DMS 273 (cell line): ENCODE measurements at regions not wholly inside any gene's neighbourhood (a gene's known extent, or its start where the extent isn't known, plus 50 kb on each side); places are given as distances from the start of the nearest gene placed in this dataset.

Experiments
- DNase-seq: peaks from one replicate; lab custom pipeline; 2025; ENCODE audit not compliant: unreplicated experiment; lab: John Stamatoyannopoulos, UW

GRCh38 chr2:183214680-183215079 lies 90.4 kb downstream of the NUP35 start:
- no peak for DNase-seq

- no peak for DNase-seq
Measured at GRCh38 chr2:183215917-183216316, 91.7 kb downstream of the NUP35 start.

DNA sequence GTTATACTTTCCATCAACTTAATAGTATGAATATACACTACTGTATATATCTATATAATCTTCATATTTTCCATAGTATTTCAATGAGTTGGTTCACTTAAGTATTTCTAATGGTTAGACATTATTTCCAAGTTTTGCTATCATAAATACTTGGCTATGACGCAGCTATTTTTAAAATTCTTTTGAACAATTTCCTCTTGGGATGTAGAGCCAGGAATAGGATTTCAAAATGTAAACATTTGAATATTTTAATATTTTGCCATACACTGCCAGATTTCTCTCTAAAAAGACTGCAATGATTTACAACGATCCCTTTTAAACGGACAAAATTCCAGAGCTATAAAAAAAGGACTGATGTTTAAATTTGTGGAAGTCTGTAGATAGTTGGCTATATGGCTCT lies 95.6 kb downstream of the NUP35 start:
- DNase-seq, result no peak

DNA sequence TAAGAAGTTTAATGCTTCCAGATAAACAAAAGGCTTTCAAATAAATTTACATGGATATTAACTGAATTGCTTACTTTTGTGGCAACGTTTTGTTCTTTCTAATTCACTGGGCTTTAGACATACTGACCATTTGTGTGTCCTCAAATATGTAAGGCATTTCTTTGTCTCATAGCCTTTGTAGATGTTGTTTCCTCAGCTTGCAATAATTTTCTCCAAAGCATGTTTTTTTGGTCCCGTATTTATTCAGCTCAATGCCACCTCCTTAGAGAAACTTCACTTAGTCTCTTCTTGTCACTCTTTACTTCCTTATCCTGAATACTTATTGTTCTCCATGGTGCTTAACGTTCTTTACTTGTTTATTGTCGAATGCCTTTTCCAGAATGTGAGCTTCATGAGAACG lies 98.5 kb downstream of the NUP35 start:
- DNase-seq, result no peak

DNA sequence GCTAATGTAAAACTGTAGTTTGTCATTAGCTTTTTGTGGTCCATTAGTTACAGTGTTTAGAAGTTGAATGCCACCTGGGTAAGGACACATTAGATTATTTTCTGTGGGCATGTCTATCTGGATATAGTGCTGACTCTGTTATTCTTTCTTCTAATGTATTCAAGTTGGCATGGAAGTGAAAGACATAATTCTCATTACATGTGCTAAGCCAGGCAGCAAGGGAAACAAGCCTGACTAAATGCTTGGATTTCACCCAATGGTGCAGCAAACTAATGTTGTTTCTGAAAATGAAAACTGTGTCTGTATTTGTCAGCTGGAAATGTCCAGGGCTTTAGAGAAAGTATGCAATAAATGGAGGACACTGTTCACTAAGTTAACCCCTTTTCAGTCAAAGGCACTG lies 100.7 kb downstream of the NUP35 start:
- peak; percentile 25 for DNase-seq

DNA sequence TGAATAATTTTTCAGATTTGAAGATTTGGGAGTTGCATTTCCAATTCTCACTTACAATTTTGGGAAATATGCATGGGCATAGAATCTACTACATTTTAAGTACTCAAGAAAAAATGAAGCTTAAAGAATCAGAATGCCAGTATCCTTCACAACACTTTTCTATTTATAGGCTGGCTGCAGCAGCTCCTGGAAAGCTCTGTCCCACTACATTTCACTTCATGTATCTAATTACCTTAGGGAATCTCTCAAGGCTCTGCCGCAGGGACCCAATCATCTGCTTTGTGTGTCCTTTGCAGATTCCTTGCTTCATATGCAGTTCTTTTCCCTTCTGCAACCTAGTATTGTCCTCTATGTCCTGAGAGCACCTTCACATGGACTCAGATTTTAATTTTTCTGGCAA lies 102.9 kb downstream of the NUP35 start:
- no peak for DNase-seq

DNA sequence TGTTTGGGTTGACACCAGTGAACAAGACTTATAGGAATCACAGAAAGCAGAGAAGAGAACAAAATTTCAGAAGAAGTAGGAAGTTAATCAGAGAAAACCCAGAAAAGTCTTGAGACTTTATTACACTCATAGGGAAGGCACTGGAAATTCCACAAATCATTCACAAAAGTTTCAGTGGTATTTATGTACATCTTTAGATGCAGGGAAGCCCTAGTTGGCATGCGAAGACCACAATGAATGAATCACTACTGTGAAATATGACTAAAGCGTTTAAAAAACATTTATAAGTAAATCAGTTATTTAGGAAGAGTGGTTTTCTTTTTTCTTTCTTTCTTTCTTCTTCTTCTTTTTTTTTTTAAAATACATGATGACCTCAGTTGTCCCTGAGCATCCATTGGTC lies 105.1 kb downstream of the NUP35 start:
- DNase-seq, result no peak

DNA sequence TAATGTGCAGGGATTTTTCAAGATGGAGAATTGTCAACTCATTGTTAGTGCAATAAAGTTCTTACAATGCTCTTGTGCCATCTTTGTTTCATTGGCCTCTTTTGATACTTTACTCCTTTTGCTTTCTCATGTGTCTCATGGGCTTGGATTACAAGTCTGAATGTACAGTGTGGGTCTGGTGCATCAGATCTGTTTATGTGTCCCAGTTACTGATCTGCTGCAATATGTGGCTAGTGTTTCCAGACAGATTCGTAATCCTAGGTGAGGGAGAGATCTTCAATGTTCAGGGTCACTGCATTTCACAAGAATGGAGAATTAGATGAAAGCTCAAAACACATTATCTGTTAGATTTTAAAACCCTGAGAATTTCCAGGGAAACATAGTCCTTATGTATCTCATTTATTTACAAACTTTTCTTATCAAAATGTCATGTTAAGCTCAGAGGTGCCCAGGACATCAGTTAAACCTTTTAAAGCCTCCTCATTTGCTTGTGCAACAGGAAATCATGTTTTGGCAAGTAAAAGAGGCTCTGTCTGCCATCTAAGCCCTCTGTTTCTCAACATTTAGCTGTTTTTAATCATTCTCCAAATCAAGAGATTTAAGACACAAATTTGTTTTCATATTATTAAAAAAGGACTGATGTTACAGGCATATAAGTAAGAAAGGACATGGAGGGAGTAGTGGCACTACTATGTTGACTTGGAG lies 108.1 kb downstream of the NUP35 start:
- DNase-seq, result no peak

DNA sequence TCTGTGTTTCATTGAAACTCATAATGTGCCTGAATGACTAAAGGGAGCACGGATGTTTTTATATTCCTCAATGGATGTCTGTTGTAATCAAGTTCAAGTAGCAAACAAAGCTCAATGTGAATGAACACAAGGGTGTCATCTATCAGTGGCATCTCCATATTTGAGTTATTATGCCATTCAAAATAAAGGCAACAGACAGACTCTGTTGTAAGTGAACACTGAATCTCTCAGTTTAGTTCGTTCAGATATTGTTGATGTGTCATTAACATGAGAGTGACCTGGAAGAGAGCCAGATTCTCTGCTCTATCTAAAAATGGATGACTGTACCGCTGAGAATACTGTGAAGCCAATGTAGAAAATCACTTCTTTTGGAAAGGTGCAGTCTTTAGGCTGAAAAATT lies 118.7 kb downstream of the NUP35 start:
- peak; percentile 39 for DNase-seq

DNA sequence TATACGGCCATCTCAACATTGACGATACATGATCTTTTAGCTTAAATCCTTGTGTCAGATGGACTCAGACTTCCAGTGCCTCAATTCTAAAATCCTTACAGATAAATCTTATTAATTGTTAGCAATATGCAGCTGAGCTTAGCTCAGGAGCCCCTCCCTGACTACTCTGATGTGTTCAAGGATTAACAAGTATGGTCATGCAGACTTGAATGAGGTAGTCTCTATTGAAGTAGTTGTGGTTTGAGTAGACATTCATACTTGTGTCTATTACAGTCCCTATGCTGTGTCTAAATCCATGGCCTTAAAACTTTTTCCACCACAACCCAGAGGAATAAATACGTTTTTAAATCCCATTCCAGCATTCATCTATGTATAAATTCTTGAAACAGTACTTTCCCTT lies 119.5 kb downstream of the NUP35 start:
- peak; percentile 11 for DNase-seq

GRCh38 chr2:183244300-183244844 lies 120.1 kb downstream of the NUP35 start:
- DNase-seq, result peak; percentile 83

DNA sequence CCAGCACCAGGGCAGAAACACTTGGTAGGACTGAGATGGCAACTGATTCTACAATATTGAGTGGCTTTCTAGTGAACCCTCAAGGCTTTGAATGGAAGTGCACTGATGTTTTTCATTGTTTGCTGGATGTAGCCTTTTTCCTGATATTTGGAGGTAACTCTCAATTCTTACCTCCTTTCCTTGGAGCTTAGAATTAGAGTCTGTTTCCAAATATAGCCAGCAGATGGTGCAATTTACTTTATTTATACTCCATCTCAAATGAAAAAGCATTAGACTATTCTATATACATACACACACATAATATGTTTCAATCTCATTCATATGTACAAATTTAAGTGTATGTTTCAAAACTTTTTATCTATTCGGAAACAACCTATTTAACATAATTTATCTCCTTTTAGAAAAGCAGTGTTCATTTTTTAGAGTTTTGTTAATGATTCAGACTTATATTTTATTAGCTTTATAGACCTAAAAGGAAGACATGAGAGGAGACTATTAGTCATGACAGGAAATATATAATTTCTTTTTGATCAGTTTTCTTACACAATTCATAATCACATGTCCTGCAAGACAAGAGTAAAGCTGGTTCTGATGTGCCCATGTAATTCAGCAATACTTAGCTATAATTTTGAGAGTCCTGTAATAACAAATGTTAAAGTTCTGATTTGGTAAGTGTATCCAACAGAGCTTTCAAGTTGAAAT lies 124.8 kb downstream of the NUP35 start:
- DNase-seq, result peak; percentile 71

GRCh38 chr2:183250061-183250460 lies 125.8 kb downstream of the NUP35 start:
- no peak for DNase-seq

DNA sequence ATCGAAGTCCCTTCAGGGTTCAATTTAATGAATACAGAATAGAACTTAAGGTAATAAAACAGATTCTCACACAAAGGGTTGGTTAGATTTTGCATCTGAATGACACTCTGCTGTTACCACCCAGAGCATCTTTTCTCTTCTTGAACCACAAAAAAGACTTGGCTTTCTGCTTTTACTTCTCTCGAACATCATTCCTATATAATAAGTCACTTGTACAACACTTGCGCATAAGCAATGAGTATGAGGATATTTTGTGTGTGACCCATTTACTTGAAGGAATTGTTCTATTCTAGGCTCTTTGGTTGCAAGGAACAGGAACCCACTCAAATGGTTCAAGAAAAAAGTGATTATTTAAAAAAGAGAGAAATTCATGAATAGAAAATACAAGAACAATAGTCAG lies 126.2 kb downstream of the NUP35 start:
- no peak for DNase-seq

- DNase-seq, result no peak
Measured at GRCh38 chr2:183253441-183254130, 129.3 kb downstream of the NUP35 start.

DNA sequence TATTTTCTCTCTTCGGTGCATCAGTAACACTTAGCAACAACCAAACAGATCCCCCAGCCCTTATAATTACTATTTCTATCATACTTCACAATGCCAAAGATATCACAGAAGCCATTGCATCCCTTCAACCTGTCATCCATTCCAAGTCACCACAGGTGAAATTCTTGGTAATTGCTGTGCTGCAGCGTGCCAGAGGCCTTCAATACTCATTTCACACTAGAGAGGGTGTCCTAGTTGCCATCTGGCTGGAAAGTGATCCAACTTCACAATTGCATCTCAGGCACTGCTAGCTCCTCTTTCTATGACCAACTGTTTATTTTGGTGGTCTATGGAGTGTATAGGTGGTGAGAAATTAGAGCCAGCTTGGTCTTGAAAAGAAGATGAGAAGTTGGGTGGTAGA lies 131.2 kb downstream of the NUP35 start:
- DNase-seq, result peak; percentile 17

DNA sequence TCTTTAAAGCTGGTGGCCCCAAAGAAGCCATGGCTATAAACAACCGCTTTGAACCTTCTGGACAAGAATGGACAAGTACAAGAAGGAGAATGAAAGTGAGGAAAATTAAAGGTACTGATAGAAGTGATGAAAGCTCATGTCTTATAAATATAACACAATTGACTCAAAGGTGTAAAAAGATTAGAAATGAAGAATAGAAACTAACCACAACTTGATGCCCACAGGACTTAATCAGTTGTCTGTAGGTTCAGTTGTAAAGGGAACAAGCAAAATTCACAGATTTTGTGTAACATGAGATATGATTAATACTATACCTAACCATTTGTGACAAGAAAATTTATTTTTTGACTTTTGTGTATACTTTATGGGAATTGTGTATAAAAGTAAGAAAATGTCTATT lies 135.7 kb downstream of the NUP35 start:
- DNase-seq, result no peak

- DNase-seq, result no peak
Measured at GRCh38 chr2:183260527-183260926, 136.3 kb downstream of the NUP35 start.

DNA sequence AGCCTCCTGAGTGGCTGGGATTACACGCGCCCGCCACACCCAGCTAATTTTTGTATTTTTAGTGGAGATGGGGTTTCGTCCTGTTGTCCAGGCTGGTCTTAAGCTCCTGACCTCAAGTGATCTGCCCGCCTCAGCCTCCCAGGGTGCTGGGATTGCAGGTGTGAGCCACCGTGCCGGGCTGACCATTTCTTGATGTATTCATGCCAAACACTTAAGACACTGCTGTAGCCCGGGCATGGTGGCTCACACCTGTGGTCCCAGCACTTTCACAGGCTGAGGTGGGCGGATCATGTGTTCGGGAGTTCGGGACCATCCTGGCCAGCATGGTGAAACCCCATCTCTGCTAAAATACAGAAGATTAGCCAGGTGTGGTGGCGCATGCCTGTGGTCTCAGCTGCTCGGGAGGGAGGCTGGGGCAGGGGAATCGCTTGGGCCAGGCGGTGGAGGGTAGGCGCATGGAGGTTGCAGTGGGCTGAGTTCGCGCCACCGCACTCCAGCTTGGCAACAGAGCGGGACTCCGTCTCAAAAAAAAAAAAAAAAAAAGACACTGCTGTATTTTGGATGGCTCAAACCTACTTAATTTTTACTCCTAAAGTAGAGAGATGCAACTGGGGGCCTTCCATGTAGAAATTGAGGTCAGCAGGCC lies 140.8 kb downstream of the NUP35 start:
- DNase-seq, result no peak

DNA sequence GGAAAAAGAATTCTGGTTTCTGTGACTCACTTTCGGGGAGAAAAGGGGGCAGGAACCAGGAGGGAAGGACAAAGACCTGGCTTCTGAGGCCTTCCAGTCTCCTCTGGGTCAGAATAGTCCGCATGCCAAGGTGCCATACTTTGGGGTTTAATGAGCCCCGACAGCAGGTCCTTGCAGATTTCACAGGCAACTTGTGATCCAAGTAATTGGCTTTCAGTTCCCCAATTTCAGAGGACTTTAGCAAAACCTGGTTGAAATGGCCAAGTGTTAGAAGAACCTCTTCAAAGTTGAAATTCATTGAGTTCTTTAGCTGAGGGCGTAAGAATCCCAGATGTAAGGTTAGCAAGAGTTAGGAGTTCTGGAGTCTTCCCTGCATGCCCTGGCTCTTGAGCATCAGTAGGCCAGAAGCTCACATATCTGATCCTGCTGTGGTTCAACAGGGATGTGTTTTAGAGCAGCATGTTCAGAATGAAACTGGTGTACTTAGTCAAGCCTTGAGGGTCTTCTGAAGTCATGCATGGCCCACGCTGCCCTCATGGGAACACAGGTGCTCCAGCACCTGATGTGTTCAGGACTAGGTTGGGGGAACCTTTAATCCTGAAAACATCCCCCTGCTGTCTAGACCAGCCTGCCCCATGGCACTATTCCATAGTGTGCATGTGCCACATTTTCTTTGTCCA lies 143.0 kb downstream of the NUP35 start:
- DNase-seq, result no peak

GRCh38 chr2:183269956-183270355 lies 145.7 kb downstream of the NUP35 start:
- no peak for DNase-seq
